A549 (cell line): ENCODE measurements at regions not wholly inside any gene's neighbourhood (a gene's known extent, or its start where the extent isn't known, plus 50 kb on each side); places are given as distances from the start of the nearest gene placed in this dataset.

ENCODE experiments used
- ATAC-seq, 2 experiments: fragments of 200-7000 bp in 1 of 2; fragments of >200 bp in 1 of 2; cut with Nextera tagmentation in 1 of 2; cut with Tn5 transposase in 1 of 2; 3 replicates each; pipeline versions ENCODE4 v1.8.0 to v1.9.1; 2018 to 2020; ENCODE audit warnings: mild to moderate bottlenecking in 1 of 2, moderate library complexity in 1 of 2
- CTCF ChIA-PET: fragments of 300-600 bp; sonication (Branson Sonifier 250); formaldehyde crosslinking; extraction: SDS; loops from one replicate; lab custom pipeline; 2021; ENCODE audit warnings: antibody characterized with exemption, inconsistent platforms; lab: Yijun Ruan, JAX
- POLR2A ChIA-PET: fragments of 350-600 bp; formaldehyde crosslinking; extraction: SDS; loops from one replicate; lab custom pipeline; 2021; ENCODE audit warnings: antibody characterized with exemption, inconsistent platforms; lab: Yijun Ruan, JAX
- DNase-seq, 2 experiments: peaks; one replicate each; pipeline versions ENCODE4 v3.0.0 to v3.0.0-alpha.2; 2011 to 2016; ENCODE audit warnings: low read depth in 1 of 2, low spot score in 1 of 2
- FAIRE-seq: peaks from 2 replicates; lab custom pipeline; 2011; peaks lifted over from hg19 to GRCh38; lab: Jason Lieb, UNC
- H3K27ac ChIP-seq, 2 experiments: fragments of >200 bp; sonication (Bioruptor Twin); formaldehyde crosslinking; 3 replicates each; pipeline ENCODE4 v1.5.1; 2016 to 2017
- H3K4me1 ChIP-seq: fragments of >200 bp; sonication (Bioruptor Twin); formaldehyde crosslinking; 3 replicates; pipeline ENCODE4 v1.6.1; 2016
- H3K4me2 ChIP-seq: fragments of >200 bp; sonication (Bioruptor Twin); formaldehyde crosslinking; 3 replicates; pipeline ENCODE4 v1.6.1; 2016
- H3K4me3 ChIP-seq: fragments of >200 bp; sonication (Bioruptor Twin); formaldehyde crosslinking; 3 replicates; pipeline ENCODE4 v1.5.1; 2016
- H3K9me3 ChIP-seq: fragments of >200 bp; sonication (Bioruptor Twin); formaldehyde crosslinking; 3 replicates; pipeline ENCODE4 v1.6.1; 2016
- CEBPB ChIP-seq, 2 experiments: fragments of >200 bp in 1 of 2; sonication (Bioruptor Twin) in 1 of 2; formaldehyde crosslinking in 1 of 2; IDR thresholded peaks; 2 replicates each; pipeline ENCODE4 v1.6.1; 2012 to 2016
- CHD2 ChIP-seq: fragments of 150-350 bp; IDR thresholded peaks from 2 replicates; pipeline ENCODE4 v1.6.1; 2014; ENCODE audit warnings: low read length; ENCODE audit not compliant: partially characterized antibody
- CHD4 ChIP-seq: fragments of 200-600 bp; sonication (generic); IDR thresholded peaks from 2 replicates; pipeline ENCODE4 v1.6.1; 2016; ENCODE audit warnings: antibody characterized with exemption, mild to moderate bottlenecking, borderline replicate concordance
- EHF ChIP-seq: fragments of 250-450 bp; sonication (Bioruptor Pico); IDR thresholded peaks from 2 replicates; pipeline ENCODE4 v1.5.0; 2020; ENCODE audit warnings: mild to moderate bottlenecking
- ELK1 ChIP-seq: fragments of 150-350 bp; IDR thresholded peaks from 2 replicates; pipeline ENCODE4 v1.6.1; 2014; ENCODE audit warnings: low read depth, mild to moderate bottlenecking, low read length
- ESRRA ChIP-seq: fragments of 150-350 bp; IDR thresholded peaks from 2 replicates; pipeline ENCODE4 v1.6.1; 2014; ENCODE audit warnings: mild to moderate bottlenecking, low read length, borderline replicate concordance
- FOSB ChIP-seq: fragments of 250-450 bp; sonication (Bioruptor Pico); IDR thresholded peaks from 2 replicates; pipeline ENCODE4 v1.5.0; 2020; ENCODE audit warnings: mild to moderate bottlenecking, moderate library complexity
- FOSL2 ChIP-seq, 2 experiments: fragments of 450-650 bp in 1 of 2; fragments of >200 bp in 1 of 2; sonication (Bioruptor Twin) in 1 of 2; formaldehyde crosslinking; IDR thresholded peaks; 2 replicates each; pipeline versions ENCODE4 v1.5.0 to v1.6.1; 2016 to 2020; ENCODE audit warnings: mild to moderate bottlenecking in 1 of 2, moderate library complexity in 1 of 2
- FOXS1 ChIP-seq: fragments of 250-450 bp; sonication (Bioruptor Pico); IDR thresholded peaks from 2 replicates; pipeline ENCODE4 v1.5.0; 2020; ENCODE audit warnings: mild to moderate bottlenecking, moderate library complexity
- HMGXB4 ChIP-seq: fragments of 250-450 bp; sonication (Bioruptor Pico); IDR thresholded peaks from 2 replicates; pipeline ENCODE4 v1.5.0; 2021; ENCODE audit warnings: mild to moderate bottlenecking, moderate library complexity, borderline replicate concordance
- JUNB ChIP-seq: fragments of >200 bp; sonication (Bioruptor Twin); formaldehyde crosslinking; IDR thresholded peaks from 2 replicates; pipeline ENCODE4 v1.6.1; 2016
- KDM1A ChIP-seq: fragments of 200-600 bp; sonication (generic); IDR thresholded peaks from 2 replicates; pipeline ENCODE4 v1.6.1; 2016; ENCODE audit warnings: low read depth, mild to moderate bottlenecking
- MAX ChIP-seq: IDR thresholded peaks from 2 replicates; pipeline ENCODE4 v1.6.1; 2012
- MYC ChIP-seq: IDR thresholded peaks from 2 replicates; pipeline ENCODE4 v1.6.1; 2012; ENCODE audit warnings: mild to moderate bottlenecking, inconsistent platforms, low read length, improper control_type of control experiment, borderline replicate concordance
- NFE2L2 ChIP-seq: fragments of 150-350 bp; conservative IDR thresholded peaks from 2 replicates; pipeline ENCODE4 v1.6.1; 2014; ENCODE audit warnings: low read length
- NR3C1 ChIP-seq: fragments of >200 bp; sonication (Bioruptor Twin); formaldehyde crosslinking; IDR thresholded peaks from 3 replicates; pipeline ENCODE4 v1.6.1; 2017
- PHF8 ChIP-seq: fragments of 200-600 bp; sonication (generic); IDR thresholded peaks from 2 replicates; pipeline ENCODE4 v1.6.1; 2016; ENCODE audit warnings: low read depth, mild to moderate bottlenecking, antibody characterized with exemption, moderate library complexity, borderline replicate concordance
- POLR2A ChIP-seq: IDR thresholded peaks from 2 replicates; pipeline ENCODE4 v1.6.1; 2012; ENCODE audit warnings: mild to moderate bottlenecking, low read length
- POLR2AphosphoS2 ChIP-seq: conservative IDR thresholded peaks from 2 replicates; pipeline ENCODE4 v1.6.1; 2012; ENCODE audit warnings: low read length, improper control_type of control experiment, inconsistent platforms
- RCOR1 ChIP-seq: fragments of 150-350 bp; IDR thresholded peaks from 2 replicates; pipeline ENCODE4 v1.6.1; 2014; ENCODE audit warnings: antibody characterized with exemption, low read length, low read depth
- REST ChIP-seq: fragments of 200-600 bp; sonication (generic); IDR thresholded peaks from 2 replicates; pipeline ENCODE4 v1.6.1; 2016; ENCODE audit warnings: antibody characterized with exemption, mild to moderate bottlenecking, moderate library complexity
- SREBF2 ChIP-seq: fragments of 450-650 bp; IDR thresholded peaks from 2 replicates; pipeline ENCODE4 v1.6.1; 2014; ENCODE audit warnings: mild to moderate bottlenecking, moderate library complexity
- TFCP2L1 ChIP-seq: fragments of 250-450 bp; sonication (Bioruptor Pico); IDR thresholded peaks from 2 replicates; pipeline ENCODE4 v1.5.0; 2021; ENCODE audit warnings: mild to moderate bottlenecking
- TP53 ChIP-seq: fragments of 250-450 bp; sonication (Bioruptor Pico); IDR thresholded peaks from 2 replicates; pipeline ENCODE4 v1.5.0; 2021; ENCODE audit warnings: mild to moderate bottlenecking, moderate library complexity
- ZC3H11A ChIP-seq: fragments of 450-650 bp; IDR thresholded peaks from 2 replicates; pipeline ENCODE4 v1.6.1; 2014; ENCODE audit warnings: antibody characterized with exemption, mild to moderate bottlenecking
- ZNF302 ChIP-seq: fragments of 250-450 bp; sonication (Bioruptor Pico); IDR thresholded peaks from 2 replicates; pipeline ENCODE4 v1.9.0; 2021; ENCODE audit warnings: inconsistent platforms, mild to moderate bottlenecking, moderate library complexity
- WGBS: methylation state at CpG from one replicate; pipeline ENCODE4 v1.1.6; 2017; ENCODE audit errors: missing lambda C conversion rate; 5-methylcytosine and 5-hydroxymethylcytosine counted together

- Histone ChIP-seq H3K4me1 (no peaks in the 10 kb centered on the region), H3K9me3 (no peaks in the 10 kb centered on the region), H3K4me3 (no peak overlapping the region), H3K27ac (no peak overlapping the region), H3K4me2 (no peak overlapping the region)
- DNase-seq (peak in 1 of 2 experiments; percentile 7), ATAC-seq (no peak), FAIRE-seq (no peak)
- ChIA-PET CTCF (interaction anchor here (0.6 to 0.8 kb wide), 2 partner anchors 13 to 1314 kb away, joined by 3 read pairs; no protein-coding TSS in a partner anchor), POLR2A (no interaction called here)
- no peak for TF ChIP-seq POLR2A
- TF ChIP-seq MAX: no peak
- no peak for TF ChIP-seq NR3C1
- 22% methylated on average over 1 of the region's 1 CpG for WGBS
These were observed 1939.8 kb downstream of the EFNA5 start for GRCh38 chr5:105730982-105731381.

GRCh38 chr5:105726093-105726492, 1944.6 kb downstream of the EFNA5 start:
- Histone ChIP-seq H3K4me1 (no peaks in the 10 kb centered on the region), H3K4me3 (no peak overlapping the region), H3K9me3 (no peaks in the 10 kb centered on the region; the same call in 2 of the 3 replicates), H3K4me2 (no peak overlapping the region), H3K27ac (no peak overlapping the region)
- FAIRE-seq (no peak), DNase-seq (no peak), ATAC-seq (no peak)
- POLR2A ChIA-PET: no interaction called here
- WGBS: 50% methylated on average over 2 of the region's 4 CpGs
- no peak for TF ChIP-seq HMGXB4 (CRISPR knock-in tag)
- TF ChIP-seq ESRRA: no peak
- TF ChIP-seq PHF8: no peak
- no peak for TF ChIP-seq MYC
- TF ChIP-seq MAX: no peak
- TF ChIP-seq KDM1A: no peak
- TF ChIP-seq CEBPB (IDR thresholded peaks at IDR 0.05): no peak
- TF ChIP-seq CHD2: no peak
- TF ChIP-seq ZC3H11A: no peak
- CTCF ChIA-PET: interaction anchor here (1.5 kb wide), 1 partner anchor 30 kb away, joined by 3 read pairs; no protein-coding TSS in a partner anchor

GRCh38 chr5:105708442-105708841, 1962.3 kb downstream of the EFNA5 start:
- 10% methylated on average over 1 of the region's 1 CpG for WGBS
- no peak overlapping the region for H3K4me3 ChIP-seq
- ATAC-seq (no peak), DNase-seq (no peak), FAIRE-seq (peak; percentile 28)
- ChIA-PET POLR2A (no interaction called here), CTCF (no interaction called here)
- no peak overlapping the region for H3K4me2 ChIP-seq
- no peaks in the 10 kb centered on the region for H3K9me3 ChIP-seq
- TF ChIP-seq FOXS1 (CRISPR knock-in tag) (no peak), MYC (no peak), ZNF302 (CRISPR knock-in tag) (no peak), POLR2AphosphoS2 (no peak), JUNB (no peak), TFCP2L1 (CRISPR knock-in tag) (no peak), FOSL2 (IDR thresholded peaks at IDR 0.05) (no peak), FOSL2 (CRISPR knock-in tag; IDR thresholded peaks at IDR 0.05) (no peak), NFE2L2 (no peak), FOSB (no peak), CHD4 (no peak), CEBPB (IDR thresholded peaks at IDR 0.05) (no peak), SREBF2 (no peak), EHF (CRISPR knock-in tag) (no peak), TP53 (no peak), RCOR1 (no peak), ZC3H11A (no peak), REST (no peak), ELK1 (no peak)
- no peaks in the 10 kb centered on the region for H3K4me1 ChIP-seq
- H3K27ac ChIP-seq: no peak overlapping the region
